Prostate gland (tissue), 2 donors: ENCODE measurements at regions not wholly inside any gene's neighbourhood (a gene's known extent, or its start where the extent isn't known, plus 50 kb on each side); places are given as distances from the start of the nearest gene placed in this dataset.

Experiments used
- CTCF ChIP-seq, 4 experiments: fragments of 200-600 bp in 2 of 4; fragments of 450-650 bp in 2 of 4; sonication (generic) in 2 of 4; IDR thresholded peaks; 1 replicate in 3 of 4; 2 replicates in 1 of 4; pipeline ENCODE4 v1.5.1; 2016 to 2019; ENCODE audit warnings: antibody characterized with exemption in 4 of 4, mild to moderate bottlenecking in 2 of 4, moderate library complexity in 2 of 4
- POLR2A ChIP-seq: fragments of 450-650 bp; IDR thresholded peaks from one replicate; pipeline ENCODE4 v1.6.1; 2016; ENCODE audit warnings: antibody characterized with exemption, mild to moderate bottlenecking
- POLR2AphosphoS5 ChIP-seq: sonication (generic); formaldehyde crosslinking; IDR thresholded peaks from one replicate; pipeline ENCODE4 v1.6.1; 2017; ENCODE audit warnings: antibody characterized with exemption

DNA sequence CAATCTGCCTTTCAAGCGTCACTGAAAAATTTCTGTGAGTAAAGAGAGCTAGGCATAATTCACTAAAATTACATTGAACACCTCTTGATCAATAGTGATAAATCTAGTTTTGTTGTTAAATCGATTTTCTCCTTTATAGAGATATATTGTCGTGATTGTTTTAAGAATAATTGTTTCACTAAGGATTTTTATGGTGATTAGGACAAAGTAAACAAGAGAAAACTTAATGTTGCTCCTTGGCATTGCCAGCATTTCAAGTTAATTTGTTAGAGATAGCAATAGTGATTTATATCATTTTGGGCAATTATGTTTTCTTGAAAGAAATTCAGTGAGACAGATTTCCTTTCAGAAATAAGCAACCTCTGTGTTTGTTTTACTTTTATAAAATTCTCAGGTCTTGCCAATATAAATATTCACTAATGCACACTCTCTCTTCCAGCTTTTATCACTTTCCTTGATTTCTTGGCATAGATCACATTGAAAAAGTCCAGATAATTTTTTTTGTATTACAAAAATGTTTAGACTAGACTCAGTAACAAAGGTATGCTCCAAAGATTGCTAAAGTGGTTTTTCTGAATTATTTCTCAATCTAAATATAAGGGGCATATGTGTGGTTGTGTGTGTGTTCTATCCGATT, 538.7 kb downstream of the TFEC start:
- TF ChIP-seq CTCF (IDR thresholded peaks at IDR 0.05) (no peak), POLR2AphosphoS5 (no peak), POLR2A (no peak)
